GM23338 (cell line): ENCODE measurements at regions not wholly inside any gene's neighbourhood (a gene's known extent, or its start where the extent isn't known, plus 50 kb on each side); places are given as distances from the start of the nearest gene placed in this dataset.

Source experiments
- ATAC-seq: fragments of 200-7000 bp; cut with Tn5 transposase; 3 replicates; pipeline ENCODE4 v1.9.1; 2020
- DNase-seq: peaks from one replicate; pipeline ENCODE4 v3.0.0-alpha.2; 2015; ENCODE audit warnings: low spot score
- H2AFZ ChIP-seq: fragments of 200-600 bp; sonication (generic); 2 replicates; pipeline ENCODE4 v1.8.0; 2016; ENCODE audit warnings: antibody characterized with exemption, mild to moderate bottlenecking, moderate library complexity
- H3F3A ChIP-seq: fragments of 200-600 bp; sonication (generic); replicated peaks from 2 replicates; pipeline ENCODE4 v1.8.0; 2017; ENCODE audit warnings: antibody characterized with exemption, mixed run types, low read depth
- H3K27ac ChIP-seq: fragments of 200-600 bp; sonication (generic); 2 replicates; pipeline ENCODE4 v1.6.1; 2016; ENCODE audit warnings: low read depth
- H3K27me3 ChIP-seq: fragments of 200-600 bp; sonication (generic); 2 replicates; pipeline ENCODE4 v1.8.0; 2016; ENCODE audit warnings: mild to moderate bottlenecking, mixed run types, moderate library complexity; ENCODE audit not compliant: insufficient read depth
- H3K36me3 ChIP-seq: fragments of 200-600 bp; sonication (generic); 2 replicates; pipeline ENCODE4 v1.8.0; 2016; ENCODE audit warnings: mild to moderate bottlenecking; ENCODE audit not compliant: insufficient read depth
- H3K4me1 ChIP-seq: fragments of 200-600 bp; sonication (generic); 2 replicates; pipeline ENCODE4 v1.8.0; 2016; ENCODE audit warnings: mild to moderate bottlenecking, moderate library complexity; ENCODE audit not compliant: insufficient read depth
- H3K4me2 ChIP-seq: fragments of 200-600 bp; sonication (generic); 2 replicates; pipeline ENCODE4 v1.7.1; 2017; ENCODE audit warnings: mixed run types
- H3K4me3 ChIP-seq: fragments of 200-600 bp; sonication (generic); 2 replicates; pipeline ENCODE4 v1.6.1; 2016; ENCODE audit warnings: mixed run types
- H3K79me2 ChIP-seq: fragments of 200-600 bp; sonication (generic); replicated peaks from 2 replicates; pipeline ENCODE4 v1.8.0; 2017; ENCODE audit warnings: mild to moderate bottlenecking; ENCODE audit not compliant: insufficient read depth
- H3K9me2 ChIP-seq: fragments of 200-600 bp; sonication (generic); 2 replicates; pipeline ENCODE4 v1.8.0; 2017; ENCODE audit not compliant: insufficient read depth
- H4K20me1 ChIP-seq: fragments of 200-600 bp; sonication (generic); replicated peaks from 2 replicates; pipeline ENCODE4 v1.8.0; 2017; ENCODE audit warnings: mild to moderate bottlenecking; ENCODE audit not compliant: insufficient read depth
- H3K27ac Mint-ChIP-seq: 2 replicates; pipeline ENCODE4 v1.8.0; 2020; ENCODE audit warnings: inconsistent platforms, mild to moderate bottlenecking, moderate library complexity, mixed read lengths
- H3K27me3 Mint-ChIP-seq: 3 replicates; pipeline ENCODE4 v1.8.0; 2022; ENCODE audit warnings: low read depth, mild to moderate bottlenecking, moderate library complexity, mixed read lengths, inconsistent platforms; ENCODE audit not compliant: insufficient read depth, poor library complexity
- H3K36me3 Mint-ChIP-seq: 3 replicates; pipeline ENCODE4 v1.8.0; 2021; ENCODE audit warnings: low read depth, mild to moderate bottlenecking, inconsistent platforms, moderate library complexity, mixed read lengths
- H3K4me1 Mint-ChIP-seq: 3 replicates; pipeline ENCODE4 v1.8.0; 2020; ENCODE audit warnings: mild to moderate bottlenecking, inconsistent platforms, mixed read lengths
- H3K4me3 Mint-ChIP-seq: 3 replicates; pipeline ENCODE4 v1.8.0; 2021; ENCODE audit warnings: moderate library complexity, mild to moderate bottlenecking, inconsistent platforms, mixed read lengths
- H3K9me3 Mint-ChIP-seq: 3 replicates; pipeline ENCODE4 v1.8.0; 2020; ENCODE audit warnings: moderate library complexity, mild to moderate bottlenecking, inconsistent platforms, mixed read lengths
- CREB1 ChIP-seq: fragments of 250-450 bp; sonication (Bioruptor Pico); IDR thresholded peaks from 2 replicates; pipeline ENCODE4 v1.5.0; 2020; ENCODE audit warnings: low read depth, mild to moderate bottlenecking, moderate library complexity
- CTCF ChIP-seq, 2 experiments: fragments of 200-600 bp in 1 of 2; sonication (generic) in 1 of 2; conservative IDR thresholded peaks; 2 replicates each; pipeline versions ENCODE4 v1.5.1 to v1.6.1; 2016 to 2017; ENCODE audit warnings: antibody characterized with exemption in 2 of 2, low read depth in 2 of 2, mild to moderate bottlenecking in 2 of 2, moderate library complexity in 1 of 2
- ETS1 ChIP-seq: IDR thresholded peaks from 2 replicates; pipeline ENCODE4 v1.6.1; 2016; ENCODE audit warnings: antibody characterized with exemption
- EZH2 ChIP-seq: fragments of 200-600 bp; sonication (generic); IDR thresholded peaks from one replicate; pipeline ENCODE4 v1.8.0; 2017; ENCODE audit warnings: antibody characterized with exemption, mild to moderate bottlenecking, low read depth; ENCODE audit not compliant: unreplicated experiment
- EZH2phosphoT487 ChIP-seq: fragments of 200-600 bp; sonication (generic); IDR thresholded peaks from one replicate; pipeline ENCODE4 v1.8.1; 2018; ENCODE audit warnings: antibody characterized with exemption; ENCODE audit not compliant: unreplicated experiment
- JUNB ChIP-seq: IDR thresholded peaks from one replicate; pipeline ENCODE4 v1.6.1; 2016; ENCODE audit warnings: antibody characterized with exemption; ENCODE audit not compliant: unreplicated experiment
- NANOG ChIP-seq: IDR thresholded peaks from 2 replicates; pipeline ENCODE4 v1.6.1; 2016; ENCODE audit warnings: antibody characterized with exemption, borderline replicate concordance
- POLR2AphosphoS5 ChIP-seq: IDR thresholded peaks from 2 replicates; pipeline ENCODE4 v1.6.1; 2016; ENCODE audit warnings: antibody characterized with exemption, low read depth
- REST ChIP-seq: IDR thresholded peaks from one replicate; pipeline ENCODE4 v1.6.1; 2018; ENCODE audit warnings: antibody characterized with exemption; ENCODE audit not compliant: unreplicated experiment
- STAT1 ChIP-seq: IDR thresholded peaks from one replicate; pipeline ENCODE4 v1.6.1; 2016; ENCODE audit warnings: antibody characterized with exemption; ENCODE audit not compliant: unreplicated experiment
- ZNF114 ChIP-seq: fragments of 250-450 bp; sonication (Bioruptor Pico); IDR thresholded peaks from 2 replicates; pipeline ENCODE4 v1.5.0; 2020; ENCODE audit warnings: mild to moderate bottlenecking, moderate library complexity
- ZNF331 ChIP-seq: fragments of 250-450 bp; sonication (Bioruptor Pico); IDR thresholded peaks from 2 replicates; pipeline ENCODE4 v1.5.0; 2020; ENCODE audit warnings: low read depth, mild to moderate bottlenecking, moderate library complexity

GRCh38 chr7:38020121-38020785 lies 99.8 kb downstream of the EPDR1 start (continued):
- TF ChIP-seq CTCF (conservative IDR thresholded peaks at IDR 0.05; ENCODE audit: low read depth in 2 of 2), result no peak
- TF ChIP-seq REST, result no peak
- TF ChIP-seq CREB1 (CRISPR knock-in tag), result no peak
- TF ChIP-seq ZNF114 (CRISPR knock-in tag), result no peak
- TF ChIP-seq ETS1, result no peak
- TF ChIP-seq JUNB, result no peak
- TF ChIP-seq STAT1, result no peak
- no peak for TF ChIP-seq EZH2

GRCh38 chr7:38021892-38022291 lies 101.5 kb downstream of the EPDR1 start:
- no peak overlapping the region for H3K4me2 ChIP-seq
- H3K9me2 ChIP-seq, result no peaks in the 10 kb centered on the region
- H2AFZ ChIP-seq, result no peak overlapping the region
- H3K27ac ChIP-seq, result no peak overlapping the region
- no peaks in the 10 kb centered on the region for H4K20me1 ChIP-seq
- no peaks in the 10 kb centered on the region for H3K36me3 ChIP-seq
- H3K27ac Mint-ChIP-seq, result no peak overlapping the region
- ATAC-seq, result no peak
- no peak overlapping the region for H3K4me3 Mint-ChIP-seq
- H3K27me3 Mint-ChIP-seq, result no peaks in the 10 kb centered on the region
- no peaks in the 10 kb centered on the region for H3K4me1 ChIP-seq
- no peak for DNase-seq
- no peak overlapping the region for H3K4me3 ChIP-seq
- no peaks in the 10 kb centered on the region for H3K36me3 Mint-ChIP-seq
- no peaks in the 10 kb centered on the region for H3K9me3 Mint-ChIP-seq
- H3K4me1 Mint-ChIP-seq, result no peaks in the 10 kb centered on the region
- TF ChIP-seq ZNF114 (CRISPR knock-in tag), result no peak
- TF ChIP-seq EZH2phosphoT487, result no peak
- no peak for TF ChIP-seq POLR2AphosphoS5
- TF ChIP-seq ZNF331 (CRISPR knock-in tag), result no peak
- no peak for TF ChIP-seq JUNB
- no peak for TF ChIP-seq NANOG
- no peak for TF ChIP-seq ETS1
- TF ChIP-seq CREB1 (CRISPR knock-in tag), result no peak
- H3F3A ChIP-seq, result no peaks in the 10 kb centered on the region
- no peaks in the 10 kb centered on the region for H3K79me2 ChIP-seq
- no peaks in the 10 kb centered on the region for H3K27me3 ChIP-seq
